HCEC 1CT (cell line): ENCODE measurements at regions not wholly inside any gene's neighbourhood (a gene's known extent, or its start where the extent isn't known, plus 50 kb on each side); places are given as distances from the start of the nearest gene placed in this dataset.
A peak's percentile ranks its signal among the peaks of the same experiment; 100 is the strongest.
"Not testable (repeated sequence)": the region's sequence is repeated elsewhere in the genome, so short reads cannot be mapped to it uniquely, and the experiment has no call there.

Experiments
- DNase-seq: peaks from one replicate; pipeline ENCODE4 v3.0.0-alpha.2; 2017

- no peak for DNase-seq
Observed at GRCh38 chr1:115531631-115532264, 110.0 kb upstream of the VANGL1 start.

DNA sequence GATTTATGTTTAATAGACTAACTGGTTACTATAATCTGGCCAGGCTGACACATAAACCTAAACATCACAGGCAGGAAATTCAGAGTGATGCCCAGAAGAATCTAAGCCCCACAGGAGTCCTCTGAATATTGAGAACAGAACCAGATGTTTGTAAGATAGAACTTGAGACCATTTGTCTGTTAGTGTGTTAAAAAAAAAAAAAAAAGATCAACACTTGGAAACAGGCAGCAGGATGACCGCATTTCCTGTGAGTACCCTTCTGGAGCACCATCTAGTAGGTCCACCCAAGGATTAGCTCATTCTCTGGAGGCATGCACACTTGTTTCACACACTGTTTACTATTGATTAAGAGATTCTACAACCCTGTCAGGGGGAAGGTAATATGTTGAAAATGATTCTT, 111.4 kb upstream of the VANGL1 start:
- peak; percentile 78 for DNase-seq

DNA sequence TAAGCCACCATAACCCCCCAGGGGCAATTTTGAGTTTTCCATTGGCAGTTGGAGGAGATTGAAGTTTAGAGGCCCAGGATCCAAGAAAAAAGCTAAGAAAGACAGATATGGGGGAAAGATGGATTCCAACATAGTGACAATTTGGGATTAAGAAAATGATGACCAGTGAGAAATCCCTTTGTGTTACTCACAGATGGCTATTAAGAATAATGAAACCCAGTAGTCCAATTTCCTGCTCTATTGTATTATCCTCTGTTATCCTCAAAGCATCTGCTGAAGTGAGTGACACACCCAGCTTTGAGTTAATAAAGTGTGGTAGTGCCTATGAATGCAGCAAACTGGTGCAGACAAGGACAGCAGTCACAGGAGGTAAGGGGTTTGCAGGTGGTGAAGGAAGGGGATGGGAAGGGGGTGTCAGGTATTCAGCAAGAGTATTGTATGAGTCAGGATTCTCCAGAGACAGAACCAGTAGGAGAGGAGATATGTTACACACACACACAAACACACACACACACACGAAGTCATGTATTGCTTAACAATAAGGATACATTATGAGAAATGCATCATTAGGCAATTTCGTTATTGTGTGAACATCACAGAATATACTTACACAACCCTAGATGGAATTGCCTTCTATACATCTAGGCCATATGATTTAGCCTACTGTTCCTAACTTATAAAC, 112.4 kb upstream of the VANGL1 start:
- DNase-seq: peak; percentile 46

DNA sequence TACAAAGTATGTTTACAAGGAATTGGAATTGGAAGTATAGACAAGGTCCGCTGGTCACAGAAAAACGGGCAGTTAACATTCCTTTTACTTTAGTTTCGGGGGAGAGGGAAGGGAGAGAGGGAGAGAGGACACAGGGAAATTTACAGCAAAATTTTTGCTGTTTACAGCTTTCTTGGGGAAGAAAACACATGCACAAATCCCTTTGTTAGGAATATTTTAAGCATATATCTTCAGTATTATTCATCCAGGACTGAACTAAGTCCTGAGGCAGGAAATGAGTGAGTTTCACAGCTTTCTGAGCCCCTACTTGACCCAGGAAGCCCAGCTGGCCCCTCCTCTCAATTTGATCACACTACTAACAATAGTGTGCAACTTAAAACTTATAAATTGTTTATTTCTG, 113.4 kb upstream of the VANGL1 start:
- DNase-seq: not testable (repeated sequence)

GRCh38 chr1:115527746-115528145, 114.0 kb upstream of the VANGL1 start:
- DNase-seq: no peak

GRCh38 chr1:115526900-115527299, 114.9 kb upstream of the VANGL1 start:
- no peak for DNase-seq

- no peak for DNase-seq
Observed at GRCh38 chr1:115524236-115524635, 117.5 kb upstream of the VANGL1 start.

DNA sequence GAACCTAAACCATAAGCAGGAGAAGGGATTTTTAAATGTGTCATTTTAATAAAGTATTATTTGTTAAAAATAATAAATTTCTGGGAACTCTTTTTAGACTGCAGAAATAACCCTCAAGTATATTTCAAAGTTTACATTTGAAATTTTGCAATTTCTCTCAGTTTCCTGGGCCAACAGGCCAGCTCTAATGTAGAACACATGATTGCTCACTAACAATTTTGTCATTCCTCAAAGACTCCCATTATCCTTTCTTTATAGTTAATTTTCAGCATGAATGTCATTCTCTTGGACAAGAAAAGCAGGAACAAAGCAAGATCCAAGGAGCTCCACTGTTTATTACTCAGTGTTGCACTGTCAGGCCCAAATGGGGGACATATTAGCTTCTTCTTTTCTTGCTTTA, 119.4 kb upstream of the VANGL1 start:
- no peak for DNase-seq

DNA sequence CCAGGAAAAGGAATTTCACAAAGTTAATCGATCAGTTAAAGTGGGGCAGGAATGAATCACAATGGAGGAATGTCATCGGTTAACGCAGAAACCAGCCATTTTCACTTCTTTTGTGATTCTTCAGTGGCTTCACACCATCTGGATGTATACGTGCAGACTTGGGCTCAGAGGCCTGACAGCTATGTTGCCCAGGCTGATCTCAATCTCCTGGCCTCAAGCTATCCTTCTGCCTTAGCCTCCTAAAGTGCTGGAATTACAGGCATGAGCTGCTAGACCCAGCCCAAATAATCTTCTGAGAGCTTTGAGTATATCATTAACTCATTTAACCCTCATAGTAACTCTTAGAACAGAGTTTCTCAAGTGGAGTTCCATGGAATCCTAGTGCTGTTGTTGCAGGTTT, 126.5 kb upstream of the VANGL1 start:
- no peak for DNase-seq

DNA sequence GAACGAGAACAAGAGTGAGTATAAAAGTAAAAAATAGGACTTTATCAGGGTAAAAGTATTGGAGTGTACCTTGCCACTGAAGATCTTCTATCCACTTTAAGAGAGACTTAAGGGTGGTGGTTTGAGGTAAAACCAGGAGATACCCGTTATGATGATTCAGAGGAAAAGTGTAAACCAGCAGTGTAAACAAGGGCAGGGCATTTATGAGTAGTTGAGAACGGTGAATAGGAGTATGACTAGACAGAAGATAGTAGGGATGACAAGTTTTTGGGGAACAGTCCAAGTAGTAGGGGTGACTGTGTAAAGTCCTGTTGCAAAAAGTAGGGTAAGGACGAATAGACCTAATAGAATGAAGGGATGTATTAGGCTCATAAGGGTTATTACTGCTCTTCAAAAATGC, 131.5 kb upstream of the VANGL1 start:
- peak; percentile 31 for DNase-seq

DNA sequence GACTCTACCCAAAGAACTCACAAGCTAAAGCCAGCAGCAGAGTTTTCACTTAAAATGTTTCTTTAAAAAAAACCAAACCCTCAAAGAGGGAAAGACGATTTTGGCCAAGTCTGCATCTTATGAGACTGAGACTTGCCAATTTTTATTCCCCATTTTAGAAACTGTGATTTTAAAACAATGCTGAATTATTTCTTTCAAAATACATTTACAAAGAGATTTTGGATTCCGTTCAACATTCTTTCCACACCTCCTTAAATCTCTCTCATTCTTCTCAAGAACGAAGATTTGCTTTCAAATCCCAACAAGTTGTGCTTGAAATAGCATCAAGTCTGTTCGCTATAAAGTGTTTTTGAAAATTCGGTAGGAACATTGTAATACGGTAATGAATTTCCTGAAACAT, 133.9 kb upstream of the VANGL1 start:
- DNase-seq: no peak

GRCh38 chr1:115506924-115507589, 134.7 kb upstream of the VANGL1 start:
- peak; percentile 38 for DNase-seq

DNA sequence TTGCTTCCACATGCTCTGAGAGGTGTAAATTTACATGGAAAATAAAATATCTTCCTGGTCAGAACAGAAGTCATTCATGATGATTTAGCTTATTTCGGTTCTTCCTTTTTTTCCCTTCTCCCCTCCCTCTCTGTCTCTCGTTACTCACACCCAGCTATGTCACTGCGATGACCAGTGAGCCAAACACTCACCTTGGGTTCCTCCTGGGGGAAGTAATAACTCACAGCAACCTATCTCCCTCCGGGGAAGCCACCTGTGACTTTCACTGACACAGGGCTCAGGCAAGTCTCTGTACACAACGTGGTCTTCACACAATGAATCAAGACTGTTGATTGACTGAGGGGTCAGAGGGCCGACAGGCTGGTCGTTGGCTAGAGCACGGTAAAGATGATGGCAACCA, 135.3 kb upstream of the VANGL1 start:
- DNase-seq: no peak

DNA sequence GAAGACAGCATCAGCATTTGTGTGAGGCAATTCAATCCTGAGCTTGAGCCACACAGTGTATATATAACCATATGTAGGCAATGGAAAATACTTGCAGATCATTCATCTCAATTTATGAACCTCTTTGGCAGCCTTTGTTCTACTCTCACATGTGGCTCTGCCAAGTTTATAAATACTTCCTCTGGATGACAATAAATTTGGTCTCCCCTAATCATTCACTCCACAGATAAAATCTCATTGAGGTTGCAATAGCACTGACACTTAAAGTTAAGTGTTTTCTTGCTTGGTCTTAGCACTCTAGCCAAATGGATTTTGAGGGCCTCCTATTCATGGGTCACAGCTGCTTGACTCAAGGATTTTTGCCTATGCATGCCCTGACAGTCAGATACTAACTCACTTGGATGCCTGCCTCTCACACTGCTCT, 136.6 kb upstream of the VANGL1 start:
- DNase-seq: no peak

GRCh38 chr1:115502183-115502582, 139.6 kb upstream of the VANGL1 start:
- not testable (repeated sequence) for DNase-seq

DNA sequence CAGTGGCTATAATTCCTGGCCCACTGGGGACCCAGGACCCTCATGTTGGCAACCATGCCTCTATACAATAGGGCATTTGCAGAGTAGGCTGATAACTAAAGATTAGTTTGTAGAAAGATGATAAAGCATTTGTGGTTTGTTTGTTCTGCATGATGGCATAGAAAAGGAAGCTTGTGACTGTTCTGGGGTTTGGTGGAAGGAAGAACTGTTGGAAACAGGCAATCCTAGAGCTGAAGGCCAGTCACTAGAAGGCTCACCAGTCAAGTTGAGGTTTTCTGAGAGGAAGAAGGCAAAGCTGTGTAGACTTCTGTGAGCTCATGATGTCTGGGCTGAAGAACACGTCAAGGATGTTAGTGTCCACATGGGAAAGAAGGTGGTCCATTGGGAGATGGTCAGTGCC, 140.3 kb upstream of the VANGL1 start:
- no peak for DNase-seq

GRCh38 chr1:115499253-115499652, 142.5 kb upstream of the VANGL1 start:
- no peak for DNase-seq

DNA sequence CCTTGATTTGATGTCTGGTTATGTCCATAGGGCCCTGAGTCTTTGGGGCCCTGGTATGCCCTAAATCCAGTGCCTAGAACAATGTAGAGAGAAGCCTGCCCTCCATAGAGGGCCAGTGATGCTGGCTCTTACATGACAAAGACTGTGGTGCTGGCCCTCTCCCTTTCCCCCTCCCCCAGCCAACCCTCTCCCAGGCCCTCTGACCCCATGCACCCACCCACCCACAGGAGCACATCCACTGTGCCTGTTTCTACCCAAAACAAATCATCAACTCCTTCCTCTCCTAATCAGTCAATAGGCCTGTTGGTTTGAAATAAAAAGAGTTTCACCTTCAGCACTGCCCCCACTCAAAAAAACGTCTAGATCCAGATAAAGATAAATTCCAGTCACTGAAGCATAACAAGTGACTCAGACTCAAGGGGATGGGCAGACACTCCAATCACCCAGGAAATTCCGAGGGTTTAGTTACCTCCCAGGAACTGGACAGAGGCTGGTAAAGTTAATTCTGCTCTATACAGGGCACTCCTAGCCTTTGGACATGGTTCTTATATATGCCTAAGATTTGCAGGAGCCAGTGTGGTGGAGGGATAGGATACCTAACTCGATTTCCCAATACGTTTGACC, 144.8 kb upstream of the VANGL1 start:
- DNase-seq: peak; percentile 77

- peak; percentile 84 for DNase-seq
Observed at GRCh38 chr1:115495625-115496024, 146.1 kb upstream of the VANGL1 start.

DNA sequence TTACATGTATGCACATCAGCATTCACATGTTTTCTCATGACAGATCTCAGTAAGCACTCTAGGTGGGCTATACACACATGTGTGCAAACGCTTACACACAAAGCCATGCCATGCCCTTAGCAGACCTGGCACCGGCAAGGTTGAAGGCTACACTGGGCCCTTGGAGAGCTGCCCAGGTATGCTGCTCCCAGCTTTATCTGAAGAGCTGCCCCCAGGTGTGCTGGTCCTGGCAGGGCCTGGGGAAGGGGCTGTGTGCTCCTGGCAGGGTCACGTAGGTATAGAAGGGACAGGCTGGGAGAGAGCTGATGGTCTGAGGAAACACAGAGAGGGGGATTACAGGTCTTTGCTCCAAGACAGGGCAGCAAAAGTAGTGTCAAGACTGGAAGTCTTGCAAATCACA, 146.7 kb upstream of the VANGL1 start:
- no peak for DNase-seq

- DNase-seq: no peak
Observed at GRCh38 chr1:115493834-115494233, 147.9 kb upstream of the VANGL1 start.

DNA sequence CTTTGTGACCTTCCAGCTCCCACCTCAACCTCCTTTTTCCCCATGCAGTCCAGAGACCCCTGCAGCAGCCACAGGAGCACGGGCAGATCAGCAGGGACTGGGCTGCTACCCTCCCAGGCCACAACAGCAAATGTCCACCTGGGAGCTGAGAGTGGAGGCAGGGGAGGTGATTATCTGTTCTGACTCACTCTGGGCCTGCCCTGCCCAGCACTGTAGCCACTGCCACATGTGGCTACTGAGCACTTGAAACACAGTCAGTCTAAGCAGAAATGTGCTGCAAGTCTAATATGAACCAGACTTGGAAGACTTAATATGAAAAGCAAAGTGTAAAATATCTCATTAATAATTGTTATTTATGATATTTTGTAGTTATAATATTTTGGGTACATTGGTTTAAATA, 148.9 kb upstream of the VANGL1 start:
- DNase-seq: peak; percentile 57

GRCh38 chr1:115492019-115492595, 149.7 kb upstream of the VANGL1 start:
- DNase-seq: no peak
